SH-SY5Y (cell line): ENCODE measurements at regions not wholly inside any gene's neighbourhood (a gene's known extent, or its start where the extent isn't known, plus 50 kb on each side); places are given as distances from the start of the nearest gene placed in this dataset.

ENCODE experiments used
- GATA2 ChIP-seq: IDR thresholded peaks from 2 replicates; pipeline ENCODE4 v1.6.1; 2011; ENCODE audit warnings: mild to moderate bottlenecking, low read depth, low read length
- GATA3 ChIP-seq: IDR thresholded peaks from 2 replicates; pipeline ENCODE4 v1.6.1; 2011; ENCODE audit warnings: low read depth, mild to moderate bottlenecking, low read length, moderate library complexity

DNA sequence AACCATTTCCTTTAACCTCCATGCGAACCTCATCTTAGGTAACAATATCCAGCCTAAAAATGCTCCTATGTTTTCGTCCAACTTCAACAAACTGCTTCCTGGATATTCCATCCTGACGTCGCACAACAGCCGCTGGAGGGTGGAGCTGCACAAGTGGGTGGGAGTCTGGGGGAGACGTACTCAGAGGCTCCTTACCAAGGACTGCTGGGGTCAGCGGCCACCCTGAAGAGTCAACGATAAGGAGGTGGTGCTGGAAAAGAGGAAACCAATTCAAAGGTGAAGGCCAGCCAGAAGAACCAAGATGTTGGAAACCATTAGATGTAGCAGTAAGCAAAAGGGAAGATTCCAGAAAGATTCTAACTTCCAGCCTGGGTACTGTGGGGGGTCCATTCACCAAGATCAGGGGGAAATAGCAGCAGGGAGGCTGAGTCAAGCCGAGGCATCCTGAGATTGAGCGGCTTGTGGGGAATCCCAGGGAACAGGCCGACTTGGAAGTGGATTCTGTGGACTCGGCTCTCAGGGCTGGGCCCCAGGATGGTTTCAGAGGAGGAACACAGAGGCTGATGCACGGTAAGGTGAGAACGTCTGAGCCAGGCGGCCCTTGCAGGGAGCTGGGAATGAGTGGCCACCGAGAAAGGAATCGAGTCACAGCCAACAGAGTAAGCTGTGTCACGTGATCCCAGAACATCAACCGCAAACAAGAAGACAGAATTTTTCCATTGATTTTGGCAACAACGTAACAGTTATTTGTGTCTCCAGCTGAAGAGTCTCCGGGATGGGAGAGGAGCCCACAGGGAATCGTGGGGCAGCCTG is 375.7 kb downstream of the NPHP4 start:
- TF ChIP-seq GATA2 (no peak), GATA3 (no peak)
